CD4-positive, alpha-beta T cell treated with Interferon gamma for 1 hour (primary cell): ENCODE measurements at regions not wholly inside any gene's neighbourhood (a gene's known extent, or its start where the extent isn't known, plus 50 kb on each side); places are given as distances from the start of the nearest gene placed in this dataset.
"Not testable (repeated sequence)": the region's sequence is repeated elsewhere in the genome, so short reads cannot be mapped to it uniquely, and the experiment has no call there.

Source experiments
- DNase-seq: peaks from one replicate; pipeline ENCODE4 v3.0.0-alpha.2; 2020

GRCh38 chr1:149279512-149279911, 176.2 kb upstream of the NBPF9 start:
- DNase-seq, result not testable (repeated sequence)

DNA sequence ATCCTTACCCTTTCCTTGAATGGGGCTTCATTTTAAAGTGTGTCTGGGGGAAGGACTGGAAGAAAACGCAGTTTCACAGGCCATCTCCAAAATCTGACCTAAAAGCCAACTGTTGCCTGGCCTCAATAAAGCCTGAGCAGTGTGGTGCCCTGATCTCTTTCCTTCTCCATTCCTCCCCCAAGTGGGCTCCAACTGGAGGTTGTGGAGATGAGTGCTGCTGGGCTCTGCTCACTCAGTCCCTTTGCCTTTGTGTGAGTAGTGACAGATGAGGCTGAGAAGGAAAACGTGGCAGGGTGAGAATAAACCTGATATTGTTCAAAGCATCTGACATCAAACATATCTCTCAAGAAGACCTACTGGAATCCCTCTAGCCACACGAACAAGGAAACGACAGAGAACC, 181.4 kb upstream of the NBPF9 start:
- not testable (repeated sequence) for DNase-seq

DNA sequence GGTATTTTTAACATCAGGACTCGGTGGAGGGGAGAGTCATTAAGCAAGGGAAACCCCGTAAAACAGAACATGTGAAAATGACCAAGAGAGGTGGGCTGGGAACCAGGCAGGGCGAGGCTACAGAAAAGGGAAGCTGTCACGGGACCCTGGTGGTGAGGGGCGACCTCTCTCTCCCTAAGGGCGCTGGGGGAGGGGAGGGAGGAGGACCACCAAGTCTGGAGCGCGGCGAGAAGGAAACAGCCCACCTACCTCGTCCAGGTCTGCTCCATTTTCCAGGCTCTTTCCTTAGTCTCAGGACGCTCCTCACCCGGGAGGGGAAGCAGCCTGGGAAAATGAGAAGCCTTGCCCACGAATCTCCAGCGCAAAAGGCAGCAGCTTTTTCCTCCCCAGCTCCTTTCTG, 181.9 kb upstream of the NBPF9 start:
- DNase-seq, result not testable (repeated sequence)

- peak; percentile 63 for DNase-seq
Observed at GRCh38 chr1:149285638-149286037, 182.3 kb upstream of the NBPF9 start.

DNA sequence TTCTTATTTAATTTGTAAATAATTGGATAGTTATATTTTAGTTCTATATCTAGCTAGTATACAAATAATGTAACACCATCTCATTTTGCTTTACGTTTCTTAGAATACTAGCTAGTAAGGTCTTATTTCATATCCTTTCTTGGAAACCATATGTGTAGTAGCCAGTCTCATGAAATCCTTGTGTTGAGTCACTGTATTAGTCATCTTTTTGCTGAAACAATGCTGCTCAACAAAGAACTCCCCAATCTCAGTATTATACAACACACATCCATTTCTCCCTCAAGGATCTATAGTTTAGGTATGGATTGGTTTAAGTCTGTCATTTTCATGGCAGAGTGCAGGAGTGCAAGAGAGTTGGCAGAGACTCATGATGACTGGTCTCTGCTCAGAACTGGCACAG, 185.2 kb upstream of the NBPF9 start:
- DNase-seq, result not testable (repeated sequence)

GRCh38 chr1:149300478-149301218, 174.2 kb upstream of the NBPF19 start:
- DNase-seq, result not testable (repeated sequence)

GRCh38 chr1:149301282-149301681, 173.6 kb upstream of the NBPF19 start:
- not testable (repeated sequence) for DNase-seq

DNA sequence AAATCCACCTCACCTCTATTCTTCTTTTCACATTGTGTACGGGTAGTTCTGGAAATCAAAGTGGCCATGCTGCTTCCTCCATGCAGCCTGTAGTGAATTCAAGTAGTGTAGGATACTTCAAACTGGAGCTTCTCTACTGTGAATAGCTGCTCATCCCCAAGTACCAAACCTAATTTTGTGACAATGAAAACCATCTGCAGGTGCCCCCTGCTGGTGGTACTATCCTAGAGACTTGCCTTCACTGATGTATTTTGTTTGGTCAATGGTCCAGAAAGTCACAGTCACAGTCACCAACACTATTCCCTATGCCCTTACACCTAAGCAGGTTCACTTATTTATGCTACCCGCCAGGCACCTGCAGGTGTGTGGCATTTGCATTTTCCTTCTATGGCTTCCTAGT, 170.0 kb upstream of the NBPF19 start:
- DNase-seq, result not testable (repeated sequence)

DNA sequence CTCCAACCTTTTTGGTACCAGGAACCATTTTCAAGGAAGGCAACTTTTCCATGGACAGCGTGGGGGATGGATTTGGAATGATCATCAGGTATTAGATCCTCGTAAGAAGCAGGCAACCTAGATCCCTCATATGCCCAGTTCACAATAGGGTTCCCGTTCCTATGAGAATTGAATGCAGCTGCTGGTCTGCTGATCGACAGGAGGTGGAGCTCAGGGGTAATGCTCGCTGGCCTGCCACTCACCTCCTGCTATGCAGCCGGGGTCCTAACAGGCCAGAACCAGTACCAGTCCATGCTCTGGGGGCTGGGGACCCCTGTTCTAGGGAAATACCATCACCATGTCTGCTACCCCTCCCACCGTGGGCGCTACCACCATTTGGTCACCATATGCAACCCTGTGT, 167.2 kb upstream of the NBPF19 start:
- DNase-seq, result not testable (repeated sequence)

- DNase-seq, result not testable (repeated sequence)
Observed at GRCh38 chr1:149314921-149315320, 159.9 kb upstream of the NBPF19 start.

DNA sequence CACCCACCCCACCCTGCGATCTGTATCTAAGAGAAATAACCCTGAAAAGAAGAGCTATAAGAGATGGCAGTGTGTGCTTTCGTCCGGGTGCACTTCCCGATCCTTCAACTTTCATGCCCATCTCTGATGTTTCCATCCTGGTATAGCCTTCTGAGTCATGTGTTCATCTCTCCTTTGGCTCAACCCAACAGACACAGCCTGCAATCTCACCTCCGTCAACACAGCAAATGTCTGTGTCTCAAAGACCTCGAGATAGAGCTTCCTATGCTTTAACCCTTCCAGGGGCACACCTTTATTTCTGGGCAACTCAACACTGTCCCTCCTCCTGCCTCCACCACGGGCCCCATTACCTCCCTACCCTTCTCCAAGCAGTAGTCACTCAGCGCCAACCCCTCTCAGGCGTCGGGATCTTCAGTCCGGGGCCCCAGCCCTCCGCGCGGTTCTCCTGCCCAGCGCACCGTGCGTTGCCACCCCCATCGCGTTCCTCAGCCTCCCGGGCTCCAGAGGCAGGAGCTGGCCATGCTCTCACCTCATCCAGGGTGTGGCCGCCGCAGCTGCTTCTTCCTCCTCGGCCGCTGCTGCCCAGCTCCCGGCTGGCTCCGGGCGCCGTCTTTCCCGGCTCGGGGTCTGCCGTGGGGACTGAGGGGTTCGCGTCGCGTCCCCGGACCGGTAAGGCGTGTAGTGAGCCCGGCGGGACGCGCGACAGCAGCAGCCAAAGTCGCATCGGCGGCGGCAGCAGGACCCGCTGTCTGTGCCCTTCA, 153.7 kb upstream of the NBPF19 start:
- not testable (repeated sequence) for DNase-seq

GRCh38 chr1:149321732-149322016, 153.2 kb upstream of the NBPF19 start:
- DNase-seq, result not testable (repeated sequence)

DNA sequence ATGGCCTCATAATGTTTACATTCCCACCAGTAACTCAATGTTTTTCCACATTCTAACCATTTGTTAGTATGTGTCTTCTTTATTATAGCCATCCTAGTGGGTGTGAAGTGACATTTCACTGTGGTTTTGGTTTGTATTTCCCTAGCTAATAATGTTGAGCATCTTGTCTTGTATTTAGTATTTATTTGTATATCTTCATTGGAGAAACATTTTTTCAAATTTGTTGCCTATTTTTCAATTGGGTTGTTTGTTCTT, 144.8 kb upstream of the NBPF19 start:
- not testable (repeated sequence) for DNase-seq

- not testable (repeated sequence) for DNase-seq
Observed at GRCh38 chr1:149336082-149336481, 138.8 kb upstream of the NBPF19 start.

DNA sequence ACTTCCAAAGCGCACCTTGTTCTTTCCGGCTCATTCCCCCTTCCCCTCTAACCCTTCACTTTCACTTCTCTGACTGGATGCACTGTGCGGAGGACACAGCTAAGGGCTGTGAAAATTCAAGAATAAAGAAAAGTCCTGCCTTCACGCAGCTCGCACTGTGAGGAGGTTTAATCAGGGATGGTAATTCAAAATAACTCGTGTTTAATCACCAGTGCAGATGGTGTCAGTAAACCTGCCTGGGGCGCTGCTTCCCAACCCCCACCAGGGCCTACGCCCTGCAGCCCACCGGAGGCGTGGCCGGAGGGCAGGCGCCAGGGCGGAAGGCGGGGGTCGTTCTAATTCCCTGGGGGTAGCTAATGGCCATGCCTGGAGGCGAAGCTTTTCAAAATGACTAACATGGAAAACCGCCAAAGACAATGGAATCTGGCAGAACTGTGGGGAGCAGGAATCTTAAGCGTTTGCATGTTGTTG, 136.6 kb upstream of the NBPF19 start:
- not testable (repeated sequence) for DNase-seq

DNA sequence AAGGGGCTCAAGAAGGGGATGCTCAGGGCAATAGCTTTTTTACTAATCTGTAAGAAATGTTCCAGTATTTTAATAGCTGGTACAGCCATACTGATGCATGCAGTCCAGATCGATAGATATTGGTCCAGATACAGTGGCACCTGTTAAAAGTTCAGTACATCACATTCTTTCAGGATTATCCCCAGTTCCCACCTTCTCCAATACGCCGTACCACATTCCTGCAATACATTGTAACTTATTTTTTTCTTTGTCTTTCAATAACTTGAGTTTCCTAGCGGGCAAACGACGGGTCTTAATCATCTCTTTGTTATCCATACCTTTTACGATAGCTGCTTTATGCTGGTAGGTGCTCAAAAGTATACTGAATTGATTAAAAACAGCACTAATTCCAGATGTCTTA, 136.1 kb upstream of the NBPF19 start:
- not testable (repeated sequence) for DNase-seq

GRCh38 chr1:149349448-149349847, 125.4 kb upstream of the NBPF19 start:
- not testable (repeated sequence) for DNase-seq

DNA sequence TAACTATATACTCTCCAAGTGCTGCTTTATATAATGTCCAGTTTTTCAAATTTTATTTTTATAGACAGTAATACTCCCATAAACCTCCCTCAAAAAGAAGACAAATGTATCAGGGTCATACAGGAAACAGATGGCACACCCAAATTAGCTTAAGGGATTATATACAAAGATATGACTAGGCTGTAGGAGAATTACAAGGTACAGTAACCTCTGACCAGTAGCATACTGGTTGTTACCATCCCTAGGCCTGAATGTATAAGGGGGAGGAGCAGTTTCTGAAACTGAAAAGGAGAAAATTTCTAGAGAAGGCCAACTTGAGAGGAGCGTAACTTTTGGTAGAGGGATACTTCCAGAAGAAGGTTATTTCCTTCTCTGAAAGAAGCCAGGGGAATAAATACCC, 122.6 kb upstream of the NBPF19 start:
- not testable (repeated sequence) for DNase-seq

DNA sequence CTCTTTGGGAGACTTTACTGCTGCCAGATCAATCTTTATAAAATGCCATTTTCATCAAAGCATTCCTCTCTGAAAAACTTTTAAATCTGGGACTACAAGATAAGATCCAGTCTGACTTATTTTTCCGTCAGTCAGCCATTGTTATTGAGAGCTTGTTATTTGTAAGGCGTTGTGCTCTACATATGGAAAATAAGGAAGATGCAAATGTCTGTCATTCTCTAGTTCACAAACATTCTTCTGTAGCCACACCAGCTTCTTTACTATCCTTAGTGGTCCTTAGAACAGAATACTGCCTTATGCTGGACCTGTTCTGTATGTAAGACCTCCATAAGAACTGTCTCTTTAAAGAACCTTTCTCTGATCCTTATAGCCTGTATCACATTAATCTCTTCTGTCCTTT, 120.3 kb upstream of the NBPF19 start:
- not testable (repeated sequence) for DNase-seq

GRCh38 chr1:149355748-149356147, 119.1 kb upstream of the NBPF19 start:
- DNase-seq, result not testable (repeated sequence)

DNA sequence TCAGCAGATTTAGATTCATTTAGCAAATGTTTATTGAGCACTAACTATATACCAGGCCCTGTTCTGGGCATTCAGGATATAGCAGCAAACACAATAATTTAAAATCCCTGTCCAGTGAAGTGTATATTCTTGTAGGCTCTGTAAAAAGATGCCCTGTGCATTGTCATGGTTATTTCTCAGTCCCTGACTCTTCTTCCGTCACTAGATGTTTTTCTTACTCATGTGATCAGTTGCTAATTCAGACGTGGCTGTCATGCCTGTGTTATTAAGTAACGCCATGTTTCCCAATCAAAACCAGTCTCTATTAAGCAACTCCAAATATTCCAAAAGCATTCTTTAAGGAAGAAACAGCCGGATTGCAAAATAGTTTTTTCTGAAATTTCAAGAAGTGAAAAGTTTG, 118.7 kb upstream of the NBPF19 start:
- not testable (repeated sequence) for DNase-seq

DNA sequence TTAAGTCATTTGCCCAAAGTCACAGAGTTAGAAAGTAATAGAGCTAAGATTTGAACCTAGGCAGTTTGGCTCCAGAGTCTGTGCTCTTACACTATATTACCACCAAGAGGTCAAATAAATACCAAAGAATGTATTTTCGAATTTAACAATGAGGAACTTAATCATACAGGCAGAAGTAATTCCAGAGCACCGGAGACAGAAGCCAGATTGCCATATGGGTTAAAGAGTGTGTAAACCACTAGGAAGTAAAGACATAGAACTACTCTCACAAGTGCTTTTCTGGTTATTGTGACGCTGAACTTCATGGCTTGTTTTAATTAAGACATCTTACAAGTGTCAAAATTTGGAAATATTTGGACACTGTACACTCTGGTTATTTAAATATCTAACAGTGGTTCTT, 114.5 kb upstream of the NBPF19 start:
- not testable (repeated sequence) for DNase-seq

GRCh38 chr1:149361310-149361709, 113.5 kb upstream of the NBPF19 start:
- DNase-seq, result not testable (repeated sequence)

DNA sequence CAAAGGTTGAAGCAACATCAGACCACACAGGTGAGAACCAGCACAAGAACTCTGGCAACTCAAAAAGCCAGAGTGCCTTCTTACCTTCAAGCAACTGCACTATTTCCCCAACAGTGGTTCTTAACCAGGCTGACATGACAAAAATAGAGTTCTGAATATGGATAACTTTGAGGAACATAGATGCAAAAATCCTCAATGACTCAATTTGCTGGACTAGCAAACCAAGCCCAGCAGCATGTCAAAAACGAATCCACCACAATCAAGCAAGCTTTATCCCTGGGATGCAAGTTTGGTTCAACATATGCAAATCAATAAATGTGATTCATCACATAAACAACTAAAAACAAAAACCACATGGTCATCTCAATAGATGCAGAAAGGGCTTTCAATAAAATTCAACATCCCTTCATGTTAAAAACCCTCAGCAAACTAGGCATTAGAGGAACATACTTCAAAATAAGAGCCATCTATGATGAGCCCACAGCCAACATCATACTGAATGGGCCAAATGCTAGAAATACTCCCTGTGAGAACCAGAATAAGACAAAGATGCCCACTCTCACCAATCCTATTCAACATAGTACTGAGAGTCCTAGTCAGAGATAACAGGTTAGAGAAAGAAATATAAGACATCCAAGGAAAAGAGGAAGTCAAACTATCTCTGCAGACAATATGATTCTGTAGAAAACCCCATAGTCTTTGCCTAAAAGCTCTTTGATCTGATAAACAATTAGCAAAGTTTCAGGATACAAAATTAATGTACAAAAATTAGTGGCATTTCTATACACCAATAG, 110.5 kb upstream of the NBPF19 start:
- not testable (repeated sequence) for DNase-seq
